OCI-LY3 (cell line): ENCODE measurements at regions not wholly inside any gene's neighbourhood (a gene's known extent, or its start where the extent isn't known, plus 50 kb on each side); places are given as distances from the start of the nearest gene placed in this dataset.
A peak's percentile ranks its signal among the peaks of the same experiment; 100 is the strongest.

Experiments
- H2AFZ ChIP-seq: fragments of 200-600, 300-600 bp; shearing (Covaris generic); 2 replicates; pipeline ENCODE4 v1.6.0; 2014; ENCODE audit warnings: antibody characterized with exemption, low read depth, low read length
- H3K27ac ChIP-seq: fragments of 200-600, 300-600 bp; sonication (generic); 2 replicates; pipeline ENCODE4 v1.5.1; 2014; ENCODE audit warnings: mild to moderate bottlenecking, low read length, moderate library complexity, mixed read lengths
- H3K27me3 ChIP-seq: fragments of 200-600, 300-600 bp; sonication (generic); 2 replicates; pipeline ENCODE4 v1.6.1; 2014; ENCODE audit warnings: low read depth, low read length, mixed read lengths
- H3K36me3 ChIP-seq: fragments of 200-600, 300-600 bp; sonication (generic); replicated peaks from 2 replicates; pipeline ENCODE3; 2014; ENCODE audit warnings: low read depth, low read length, mixed read lengths
- H3K4me1 ChIP-seq: fragments of 300-600, 200-600 bp; sonication (generic); 2 replicates; pipeline ENCODE4 v1.6.1; 2014; ENCODE audit warnings: low read length, mixed read lengths
- H3K4me2 ChIP-seq: fragments of 200-600, 300-600 bp; sonication (generic); 2 replicates; pipeline ENCODE4 v1.6.1; 2014; ENCODE audit warnings: low read length, mixed read lengths
- H3K4me3 ChIP-seq: fragments of 300-600, 200-600 bp; sonication (generic); 2 replicates; pipeline ENCODE4 v1.5.1; 2014; ENCODE audit warnings: antibody characterized with exemption, mild to moderate bottlenecking, low read length, moderate library complexity
- H3K79me2 ChIP-seq: fragments of 300-600, 200-600 bp; shearing (Covaris generic); 2 replicates; pipeline ENCODE4 v1.6.1; 2014; ENCODE audit warnings: mild to moderate bottlenecking, low read length, mixed read lengths
- H3K9ac ChIP-seq: fragments of 300-600, 200-600 bp; shearing (Covaris generic); 2 replicates; pipeline ENCODE4 v1.6.0; 2014; ENCODE audit warnings: mild to moderate bottlenecking, low read length, moderate library complexity
- H3K9me3 ChIP-seq: fragments of 200-600, 300-600 bp; shearing (Covaris generic); 2 replicates; pipeline ENCODE4 v1.6.1; 2014; ENCODE audit warnings: low read length, mixed read lengths; ENCODE audit not compliant: insufficient read depth
- H4K20me1 ChIP-seq: fragments of 200-600, 300-600 bp; sonication (generic); 2 replicates; pipeline ENCODE4 v1.6.1; 2016; ENCODE audit warnings: low read length, mixed read lengths; ENCODE audit not compliant: insufficient read depth
- CTCF ChIP-seq: fragments of 200-600, 300-600 bp; sonication (generic); IDR thresholded peaks from 2 replicates; pipeline ENCODE4 v1.5.1; 2014; ENCODE audit warnings: antibody characterized with exemption, low read length, low read depth
- EZH2phosphoT487 ChIP-seq: fragments of 200-600 bp; shearing (Covaris generic); IDR thresholded peaks from 2 replicates; pipeline ENCODE4 v1.6.1; 2018; ENCODE audit warnings: antibody characterized with exemption, mixed run types, low read depth

GRCh38 chr6:14759976-14760672 lies 485.7 kb upstream of the JARID2 start:
- no peak overlapping the region for H2AFZ ChIP-seq
- H3K27ac ChIP-seq, result no peak overlapping the region
- TF ChIP-seq CTCF, result no peak
- TF ChIP-seq EZH2phosphoT487, result no peak
- peak overlapping the region; percentile 11; the same call in 1 of the 2 replicates for H3K4me2 ChIP-seq
- H3K9ac ChIP-seq, result no peak overlapping the region
- no peak overlapping the region for H3K4me3 ChIP-seq
- no peaks in the 10 kb centered on the region for H3K79me2 ChIP-seq
- H3K27me3 ChIP-seq, result no peaks in the 10 kb centered on the region
- no peaks in the 10 kb centered on the region for H4K20me1 ChIP-seq
- no peaks in the 10 kb centered on the region for H3K36me3 ChIP-seq
- H3K4me1 ChIP-seq, result peaks cover 31% of the 10 kb centered on the region
- H3K9me3 ChIP-seq, result no peaks in the 10 kb centered on the region

DNA sequence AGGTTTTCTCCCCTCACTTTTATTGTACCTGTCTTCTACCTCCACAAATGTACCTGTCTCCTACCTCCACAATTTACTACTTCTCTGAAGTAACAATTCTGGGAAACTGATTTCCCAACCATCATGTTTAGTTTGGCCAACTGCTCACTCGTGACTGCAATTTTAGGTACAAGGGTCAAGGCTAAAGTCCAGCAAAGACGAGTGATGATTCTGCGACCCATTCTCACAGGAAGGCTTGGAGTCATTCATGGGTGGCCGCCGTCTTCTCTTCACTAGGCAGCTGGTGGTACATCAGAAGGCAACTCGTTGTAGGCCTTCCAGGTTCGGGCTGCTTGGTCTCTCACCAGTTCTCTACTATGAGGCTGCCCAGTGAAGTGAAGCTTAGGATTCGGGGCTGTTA lies 483.8 kb upstream of the JARID2 start:
- H3K4me2 ChIP-seq, result no peak overlapping the region
- H3K4me1 ChIP-seq, result peaks cover 19% of the 10 kb centered on the region
- H3K79me2 ChIP-seq, result no peaks in the 10 kb centered on the region
- H2AFZ ChIP-seq, result no peak overlapping the region
- H3K9ac ChIP-seq, result no peak overlapping the region
- no peaks in the 10 kb centered on the region for H3K9me3 ChIP-seq
- no peak for TF ChIP-seq EZH2phosphoT487
- TF ChIP-seq CTCF, result no peak
- H3K27me3 ChIP-seq, result no peaks in the 10 kb centered on the region
- H4K20me1 ChIP-seq, result no peaks in the 10 kb centered on the region
- H3K36me3 ChIP-seq, result no peaks in the 10 kb centered on the region
- H3K27ac ChIP-seq, result no peak overlapping the region
- no peak overlapping the region for H3K4me3 ChIP-seq

GRCh38 chr6:14763139-14763538 lies 482.7 kb upstream of the JARID2 start:
- Histone ChIP-seq H3K4me2 (no peak overlapping the region), H3K4me3 (no peak overlapping the region), H4K20me1 (no peaks in the 10 kb centered on the region), H3K36me3 (no peaks in the 10 kb centered on the region), H3K27ac (no peak overlapping the region), H3K27me3 (no peaks in the 10 kb centered on the region), H3K9ac (no peak overlapping the region), H3K9me3 (no peaks in the 10 kb centered on the region), H3K4me1 (peaks cover 16% of the 10 kb centered on the region), H3K79me2 (no peaks in the 10 kb centered on the region), H2AFZ (no peak overlapping the region)
- TF ChIP-seq CTCF (no peak), EZH2phosphoT487 (no peak)

GRCh38 chr6:14763616-14764015 lies 482.3 kb upstream of the JARID2 start:
- H3K4me1 ChIP-seq, result peaks cover 16% of the 10 kb centered on the region
- H3K4me3 ChIP-seq, result no peak overlapping the region
- no peak overlapping the region for H3K9ac ChIP-seq
- no peaks in the 10 kb centered on the region for H3K79me2 ChIP-seq
- H3K36me3 ChIP-seq, result no peaks in the 10 kb centered on the region
- no peak for TF ChIP-seq EZH2phosphoT487
- no peak for TF ChIP-seq CTCF
- H4K20me1 ChIP-seq, result no peaks in the 10 kb centered on the region
- H3K27me3 ChIP-seq, result no peaks in the 10 kb centered on the region
- H3K27ac ChIP-seq, result no peak overlapping the region
- no peak overlapping the region for H3K4me2 ChIP-seq
- no peak overlapping the region for H2AFZ ChIP-seq
- no peaks in the 10 kb centered on the region for H3K9me3 ChIP-seq
